SK-N-SH treated with all-trans-retinoic acid at 6 μM for 48 hours (cell line): ENCODE measurements at regions not wholly inside any gene's neighbourhood (a gene's known extent, or its start where the extent isn't known, plus 50 kb on each side); places are given as distances from the start of the nearest gene placed in this dataset.

Experiments
- ATAC-seq: fragments of 200-7000 bp; cut with Tn5 transposase; 3 replicates; pipeline ENCODE4 v1.9.1; 2020; ENCODE audit warnings: mild to moderate bottlenecking, moderate library complexity
- CREB5 ChIP-seq: fragments of 250-450 bp; sonication (Bioruptor Pico); IDR thresholded peaks from 2 replicates; pipeline ENCODE4 v1.5.1; 2020; ENCODE audit warnings: low read depth, mild to moderate bottlenecking, moderate library complexity
- CSDC2 ChIP-seq: fragments of 250-450 bp; sonication (Bioruptor Pico); IDR thresholded peaks from 2 replicates; pipeline ENCODE4 v1.5.0; 2020; ENCODE audit warnings: mild to moderate bottlenecking, moderate library complexity
- CSRNP3 ChIP-seq: fragments of 250-450 bp; sonication (Bioruptor Pico); IDR thresholded peaks from 2 replicates; pipeline ENCODE4 v1.5.1; 2021; ENCODE audit warnings: mild to moderate bottlenecking, moderate library complexity
- ISL1 ChIP-seq: fragments of 250-450 bp; sonication (Bioruptor Pico); IDR thresholded peaks from 2 replicates; pipeline ENCODE4 v2.1.2; 2022; ENCODE audit warnings: mild to moderate bottlenecking, moderate library complexity
- OSR1 ChIP-seq: fragments of 250-450 bp; sonication (Bioruptor Pico); IDR thresholded peaks from 2 replicates; pipeline ENCODE4 v1.8.0; 2022; ENCODE audit warnings: moderate library complexity, mild to moderate bottlenecking, inconsistent platforms
- PATZ1 ChIP-seq: fragments of 250-450 bp; sonication (Bioruptor Pico); IDR thresholded peaks from 2 replicates; pipeline ENCODE4 v1.8.0; 2020; ENCODE audit warnings: mild to moderate bottlenecking, moderate library complexity, borderline replicate concordance
- POU6F1 ChIP-seq: fragments of 250-450 bp; sonication (Bioruptor Pico); IDR thresholded peaks from 2 replicates; pipeline ENCODE4 v1.8.0; 2021; ENCODE audit warnings: low read depth, mild to moderate bottlenecking, moderate library complexity, borderline replicate concordance
- PPARA ChIP-seq: fragments of 250-450 bp; sonication (Bioruptor Pico); IDR thresholded peaks from 2 replicates; pipeline ENCODE4 v1.5.0; 2020; ENCODE audit warnings: mild to moderate bottlenecking, borderline replicate concordance
- SNAI2 ChIP-seq: fragments of 250-450 bp; sonication (Bioruptor Pico); IDR thresholded peaks from 2 replicates; pipeline ENCODE4 v1.5.0; 2020; ENCODE audit warnings: mild to moderate bottlenecking, moderate library complexity
- TCF4 ChIP-seq: fragments of 250-450 bp; sonication (Bioruptor Pico); IDR thresholded peaks from 2 replicates; pipeline ENCODE4 v1.8.0; 2021; ENCODE audit warnings: mild to moderate bottlenecking, moderate library complexity, borderline replicate concordance
- TOX ChIP-seq: fragments of 250-450 bp; sonication (Bioruptor Pico); IDR thresholded peaks from 2 replicates; pipeline ENCODE4 v1.8.0; 2021; ENCODE audit warnings: mild to moderate bottlenecking, moderate library complexity, borderline replicate concordance
- TSHZ2 ChIP-seq: fragments of 250-450 bp; sonication (Bioruptor Pico); IDR thresholded peaks from 2 replicates; pipeline ENCODE4 v1.5.0; 2020; ENCODE audit warnings: mild to moderate bottlenecking, moderate library complexity
- ZC3H10 ChIP-seq: fragments of 250-450 bp; sonication (Bioruptor Pico); IDR thresholded peaks from 2 replicates; pipeline ENCODE4 v1.5.1; 2021; ENCODE audit warnings: mild to moderate bottlenecking, moderate library complexity
- ZFP3 ChIP-seq: fragments of 250-450 bp; sonication (Bioruptor Pico); IDR thresholded peaks from 2 replicates; pipeline ENCODE4 v1.5.0; 2020; ENCODE audit warnings: mild to moderate bottlenecking, moderate library complexity
- ZFP30 ChIP-seq: fragments of 450-650 bp; formaldehyde crosslinking; IDR thresholded peaks from 2 replicates; pipeline ENCODE4 v1.5.0; 2022; ENCODE audit warnings: mild to moderate bottlenecking, moderate library complexity
- ZNF565 ChIP-seq: fragments of 450-650 bp; formaldehyde crosslinking; conservative IDR thresholded peaks from 2 replicates; pipeline ENCODE4 v1.5.0; 2020; ENCODE audit warnings: low read depth, mild to moderate bottlenecking, moderate library complexity
- ZNF70 ChIP-seq: fragments of 450-650 bp; formaldehyde crosslinking; IDR thresholded peaks from 2 replicates; pipeline ENCODE4 v1.5.0; 2020; ENCODE audit warnings: mild to moderate bottlenecking, moderate library complexity

- ATAC-seq, result no peak
Measured at GRCh38 chr3:178967177-178967532, 104.5 kb downstream of the ZMAT3 start.

More at GRCh38 chr3:178967177-178967532, 104.5 kb downstream of the ZMAT3 start:
- TF ChIP-seq ZNF565 (no peak), OSR1 (CRISPR knock-in tag) (no peak), CSDC2 (CRISPR knock-in tag) (no peak), SNAI2 (no peak), ZFP3 (CRISPR knock-in tag) (no peak), PATZ1 (CRISPR knock-in tag) (no peak), TOX (CRISPR knock-in tag) (no peak), ISL1 (no peak), ZFP30 (CRISPR knock-in tag) (no peak), CREB5 (CRISPR knock-in tag) (no peak), TCF4 (CRISPR knock-in tag) (no peak), PPARA (CRISPR knock-in tag) (no peak), POU6F1 (CRISPR knock-in tag) (no peak), CSRNP3 (CRISPR knock-in tag) (no peak), TSHZ2 (no peak), ZNF70 (no peak), ZC3H10 (no peak)
